ENCODE measurements at regions not wholly inside any gene's neighbourhood (a gene's known extent, or its start where the extent isn't known, plus 50 kb on each side); places are given as distances from the start of the nearest gene placed in this dataset.

GRCh38 chr5:146283344-146283761 lies 55.3 kb upstream of the POU4F3 start:
- TF ChIP-seq, protein P1, sequence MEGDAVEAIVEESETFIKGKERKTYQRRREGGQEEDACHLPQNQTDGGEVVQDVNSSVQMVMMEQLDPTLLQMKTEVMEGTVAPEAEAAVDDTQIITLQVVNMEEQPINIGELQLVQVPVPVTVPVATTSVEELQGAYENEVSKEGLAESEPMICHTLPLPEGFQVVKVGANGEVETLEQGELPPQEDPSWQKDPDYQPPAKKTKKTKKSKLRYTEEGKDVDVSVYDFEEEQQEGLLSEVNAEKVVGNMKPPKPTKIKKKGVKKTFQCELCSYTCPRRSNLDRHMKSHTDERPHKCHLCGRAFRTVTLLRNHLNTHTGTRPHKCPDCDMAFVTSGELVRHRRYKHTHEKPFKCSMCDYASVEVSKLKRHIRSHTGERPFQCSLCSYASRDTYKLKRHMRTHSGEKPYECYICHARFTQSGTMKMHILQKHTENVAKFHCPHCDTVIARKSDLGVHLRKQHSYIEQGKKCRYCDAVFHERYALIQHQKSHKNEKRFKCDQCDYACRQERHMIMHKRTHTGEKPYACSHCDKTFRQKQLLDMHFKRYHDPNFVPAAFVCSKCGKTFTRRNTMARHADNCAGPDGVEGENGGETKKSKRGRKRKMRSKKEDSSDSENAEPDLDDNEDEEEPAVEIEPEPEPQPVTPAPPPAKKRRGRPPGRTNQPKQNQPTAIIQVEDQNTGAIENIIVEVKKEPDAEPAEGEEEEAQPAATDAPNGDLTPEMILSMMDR (conservative IDR thresholded peaks at IDR 0.05; ENCODE audit: low read length), result no peak
- TF ChIP-seq EZH2phosphoT487 (IDR thresholded peaks at IDR 0.05; ENCODE audit: borderline replicate concordance, low read depth, low read length), result no peak

Data from OCI-LY7 (cell line).